ENCODE measurements at regions not wholly inside any gene's neighbourhood (a gene's known extent, or its start where the extent isn't known, plus 50 kb on each side); places are given as distances from the start of the nearest gene placed in this dataset.
A peak's percentile ranks its signal among the peaks of the same experiment; 100 is the strongest.

DNA sequence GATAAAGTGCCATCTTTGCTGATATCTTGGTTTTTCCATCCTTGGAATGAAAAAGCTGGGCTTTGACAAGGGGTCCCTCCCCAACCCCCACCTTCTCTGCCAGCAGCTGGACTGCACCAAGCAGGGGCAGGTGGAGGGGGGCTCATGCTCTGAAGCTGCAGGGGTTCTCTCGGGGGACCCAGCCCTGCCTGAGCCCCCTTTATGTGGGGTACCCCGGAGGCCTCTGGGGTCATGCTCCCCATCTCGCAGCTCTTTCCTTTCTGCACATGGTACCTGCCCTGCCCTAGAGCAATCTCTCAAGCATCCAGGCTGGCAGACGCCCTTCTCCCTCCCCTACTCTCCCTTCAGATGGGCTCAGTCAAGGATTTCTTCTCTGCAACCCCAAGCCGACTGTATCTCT is 146.7 kb upstream of the PTPN1 start:
- Histone ChIP-seq H3K4me3 (no peak overlapping the region), H3K27ac (no peak overlapping the region), H3K4me1 (no peaks in the 10 kb centered on the region), H3K27me3 (ENCODE audit: insufficient read depth in 3 of 3, low read length in 2 of 3) (no peaks in the 10 kb centered on the region), H3K36me3 (ENCODE audit: insufficient read depth in 1 of 2, low read depth in 1 of 2) (no peaks in the 10 kb centered on the region), H3K9me3 (no peaks in the 10 kb centered on the region)
- WGBS, 3 donors: 86 to 91% (median 90%) methylated on average over 4 to 5 of the region's 5 CpGs
- TF ChIP-seq CTCF (IDR thresholded peaks at IDR 0.05): no peak
- no peak for ATAC-seq
- no peak for DNase-seq
- intact Hi-C loops (cut with DNase I): no loop called here

DNA sequence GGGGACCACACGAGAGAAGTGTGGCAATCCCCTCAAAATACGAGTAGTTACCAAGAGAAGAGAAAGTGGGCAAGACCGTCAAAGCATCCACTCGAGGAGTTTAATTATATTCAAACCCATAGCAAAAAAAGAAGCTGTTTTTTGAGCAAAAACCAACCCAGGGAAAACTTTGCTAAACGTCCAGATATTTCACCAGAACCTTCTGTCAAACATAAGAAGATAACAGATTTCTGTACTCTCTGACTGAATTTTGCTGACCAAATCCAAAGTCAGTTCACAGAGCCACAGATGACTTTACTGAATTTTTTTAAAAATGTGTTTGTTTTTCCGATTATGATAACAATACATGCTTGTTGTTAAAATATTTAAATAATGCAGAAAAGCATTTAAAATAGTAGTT is 145.6 kb upstream of the PTPN1 start:
- TF ChIP-seq CTCF (IDR thresholded peaks at IDR 0.05): no peak
- no peaks in the 10 kb centered on the region for H3K27me3 ChIP-seq (ENCODE audit: insufficient read depth in 3 of 3, low read length in 2 of 3)
- intact Hi-C loops (cut with DNase I): no loop called here
- DNase-seq (no peak), ATAC-seq (no peak)
- 69 to 81% (median 81%) methylated on average over 6 of the region's 6 CpGs for WGBS, 3 donors
- H3K4me1 ChIP-seq: peaks cover 2% of the 10 kb centered on the region
- H3K27ac ChIP-seq: no peak overlapping the region
- H3K4me3 ChIP-seq: no peak overlapping the region
- H3K36me3 ChIP-seq (ENCODE audit: insufficient read depth in 1 of 2, low read depth in 1 of 2): no peaks in the 10 kb centered on the region
- no peaks in the 10 kb centered on the region for H3K9me3 ChIP-seq

DNA sequence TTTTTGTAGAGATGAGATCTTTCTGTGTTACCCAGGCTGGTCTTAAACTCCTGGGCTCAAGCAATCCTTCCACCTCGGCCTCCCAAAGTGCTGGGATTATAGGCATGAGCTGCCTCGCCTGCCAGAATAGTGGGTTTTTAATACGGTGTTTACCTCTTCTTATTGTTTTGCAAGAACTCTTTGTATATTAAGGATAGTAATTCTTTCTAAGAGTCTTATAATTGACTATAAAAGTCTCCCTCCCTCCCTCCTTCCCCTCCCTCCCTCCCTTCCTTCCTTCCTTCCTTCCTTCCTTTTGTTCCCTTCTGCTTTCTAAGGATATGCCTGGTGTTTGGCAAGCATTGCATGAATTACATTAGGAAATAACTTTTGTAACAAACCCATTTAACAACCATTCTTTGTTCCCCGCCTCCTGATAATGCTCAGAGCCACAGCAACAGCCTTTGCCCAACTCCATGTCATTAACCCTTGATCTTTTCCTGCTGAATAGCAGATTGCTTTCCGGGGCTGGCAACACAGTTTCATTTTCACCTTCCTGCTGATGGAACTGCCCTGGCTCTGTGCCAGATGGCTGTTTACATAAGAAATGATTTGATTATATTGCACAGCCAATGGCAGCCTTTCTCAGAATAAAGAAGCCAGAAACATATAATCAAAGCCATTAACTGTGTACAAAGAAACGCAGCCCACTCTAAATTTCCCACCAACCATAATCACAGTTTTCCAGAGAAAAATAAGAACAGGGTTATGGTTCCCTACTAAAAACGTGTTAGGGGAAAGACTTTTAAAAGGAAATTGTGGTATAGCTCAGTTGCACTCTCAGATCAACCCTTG is 143.7 kb upstream of the PTPN1 start:
- TF ChIP-seq CTCF (IDR thresholded peaks at IDR 0.05): no peak
- no peaks in the 10 kb centered on the region for H3K27me3 ChIP-seq (ENCODE audit: insufficient read depth in 3 of 3, low read length in 2 of 3)
- no peaks in the 10 kb centered on the region for H3K9me3 ChIP-seq
- 59 to 62% (median 61%) methylated on average over 7 of the region's 7 CpGs for WGBS, 3 donors
- DNase-seq: no peak
- no peaks in the 10 kb centered on the region for H3K36me3 ChIP-seq (ENCODE audit: insufficient read depth in 1 of 2, low read depth in 1 of 2)
- peaks cover 4% of the 10 kb centered on the region for H3K4me1 ChIP-seq
- ATAC-seq: peak in 1 of 4 donors; percentile 30
- intact Hi-C loops (cut with DNase I): no loop called here
- no peak overlapping the region for H3K27ac ChIP-seq
- H3K4me3 ChIP-seq: no peak overlapping the region

DNA sequence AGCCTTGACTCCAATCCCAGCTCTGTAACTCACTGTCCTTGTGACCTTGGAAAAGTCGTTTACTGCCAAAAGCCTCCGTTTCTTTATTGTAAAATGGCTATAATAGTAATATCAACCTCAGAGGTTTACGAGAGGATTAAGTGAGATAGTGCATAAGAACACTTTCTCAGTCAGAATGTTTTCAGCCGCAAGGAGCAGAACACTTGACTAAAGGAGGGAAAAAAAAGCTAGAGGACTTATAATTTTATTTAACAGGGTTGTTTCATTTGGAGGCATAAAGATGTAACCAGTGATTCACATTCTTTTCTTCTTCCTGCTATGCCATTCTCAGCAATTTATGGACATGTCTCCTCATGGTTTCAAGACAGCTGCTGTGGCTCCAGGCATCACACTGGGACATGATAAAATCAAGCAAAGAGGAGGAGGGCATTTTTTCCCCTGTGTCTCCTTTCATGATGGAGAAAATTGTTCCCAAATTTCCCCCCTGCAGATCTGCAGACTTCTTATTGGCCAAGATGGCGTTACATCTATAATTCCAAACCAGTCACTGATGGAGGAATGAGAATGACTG is 143.0 kb upstream of the PTPN1 start:
- DNase-seq: no peak
- Histone ChIP-seq H3K4me1 (peaks cover 6% of the 10 kb centered on the region), H3K36me3 (ENCODE audit: insufficient read depth in 1 of 2, low read depth in 1 of 2) (no peaks in the 10 kb centered on the region), H3K27ac (no peak overlapping the region), H3K27me3 (ENCODE audit: insufficient read depth in 3 of 3, low read length in 2 of 3) (no peaks in the 10 kb centered on the region), H3K9me3 (no peaks in the 10 kb centered on the region), H3K4me3 (no peak overlapping the region)
- no peak for ATAC-seq
- WGBS, 3 donors: 69 to 72% (median 70%) methylated on average over 5 of the region's 5 CpGs
- intact Hi-C loops (cut with DNase I): no loop called here
- no peak for TF ChIP-seq CTCF (IDR thresholded peaks at IDR 0.05)
